CD4-positive, alpha-beta T cell (primary cell): ENCODE measurements at regions not wholly inside any gene's neighbourhood (a gene's known extent, or its start where the extent isn't known, plus 50 kb on each side); places are given as distances from the start of the nearest gene placed in this dataset.

Source experiments
- ATAC-seq: fragments of 200-7000 bp; cut with Tn5 transposase; one replicate; pipeline ENCODE4 v1.10.0; 2022; ENCODE audit warnings: mild to moderate bottlenecking; ENCODE audit not compliant: poor library complexity
- CTCF ChIA-PET: fragments of 350-600 bp; sonication (Branson Sonifier 250); formaldehyde crosslinking; loops from one replicate; lab custom pipeline; 2021; ENCODE audit warnings: antibody characterized with exemption, inconsistent platforms; lab: Charles Lee
- POLR2A ChIA-PET: fragments of 350-600 bp; sonication (Branson Sonifier 250); formaldehyde crosslinking; loops from one replicate; lab custom pipeline; 2021; ENCODE audit warnings: antibody characterized with exemption, inconsistent platforms; lab: Charles Lee
- DNase-seq, 14 experiments: peaks; one replicate each; pipeline ENCODE4 v3.0.0-alpha.2; 2013 to 2020; ENCODE audit warnings: mixed read lengths in 2 of 14
- H3K27ac ChIP-seq, 2 donors: one replicate each; pipeline versions ENCODE4 v1.5.1 to v1.7.0; 2013; ENCODE audit warnings: low read length in 2 of 2, low read depth in 1 of 2, mild to moderate bottlenecking in 1 of 2
- H3K27me3 ChIP-seq, 2 experiments: 1 replicate in 1 of 2; 2 replicates in 1 of 2; pipeline versions ENCODE4 v1.6.1 to v1.7.0; 2013; ENCODE audit warnings: low read length in 2 of 2, control low read depth in 1 of 2, mild to moderate bottlenecking in 1 of 2, moderate library complexity in 1 of 2; ENCODE audit not compliant: insufficient read depth in 2 of 2, control insufficient read depth in 1 of 2
- H3K36me3 ChIP-seq: one replicate; pipeline ENCODE4 v1.6.1; 2013; ENCODE audit warnings: low read length, control low read depth; ENCODE audit not compliant: insufficient read depth
- H3K4me1 ChIP-seq: one replicate; pipeline ENCODE4 v1.6.1; 2013; ENCODE audit warnings: low read length, control low read depth; ENCODE audit not compliant: insufficient read depth
- H3K4me3 ChIP-seq: one replicate; pipeline ENCODE4 v1.5.1; 2013; ENCODE audit warnings: mild to moderate bottlenecking, low read length, moderate library complexity
- H3K9me3 ChIP-seq, 2 experiments: 1 replicate in 1 of 2; 2 replicates in 1 of 2; pipeline versions ENCODE4 v1.6.1 to v1.7.0; 2013; ENCODE audit warnings: low read length in 2 of 2, mild to moderate bottlenecking in 2 of 2, control low read depth in 1 of 2, moderate library complexity in 1 of 2; ENCODE audit not compliant: control insufficient read depth in 1 of 2, insufficient read depth in 1 of 2
- H3K27ac Mint-ChIP-seq: one replicate; pipeline ENCODE4 v1.8.0; 2020; ENCODE audit warnings: mixed read lengths
- H3K27me3 Mint-ChIP-seq: one replicate; pipeline ENCODE4 v1.8.0; 2021; ENCODE audit warnings: mixed read lengths
- H3K36me3 Mint-ChIP-seq: one replicate; pipeline ENCODE4 v1.8.0; 2021; ENCODE audit warnings: low read depth, mixed read lengths
- H3K4me1 Mint-ChIP-seq: one replicate; pipeline ENCODE4 v1.8.0; 2021; ENCODE audit warnings: low read depth, mixed read lengths
- H3K4me3 Mint-ChIP-seq: one replicate; pipeline ENCODE4 v1.8.0; 2020; ENCODE audit warnings: mild to moderate bottlenecking, mixed read lengths
- H3K9me3 Mint-ChIP-seq: one replicate; pipeline ENCODE4 v1.8.0; 2020; ENCODE audit warnings: mixed read lengths
- intact Hi-C, 2 experiments: fragments of 100-400 bp; cut with DNase I in 1 of 2; cut with micrococcal nuclease in 1 of 2; formaldehyde crosslinking; loops; one replicate each; pipeline versions ENCODE4 v1.15.1 to v1.9.0; 2023 to 2025; cut with DNase I, micrococcal nuclease
- TF ChIP-seq, protein P1 (sequence below): fragments of 200-600 bp; IDR thresholded peaks from one replicate; pipeline ENCODE4 v1.8.0; 2022; ENCODE audit warnings: antibody characterized with exemption, mild to moderate bottlenecking

DNA sequence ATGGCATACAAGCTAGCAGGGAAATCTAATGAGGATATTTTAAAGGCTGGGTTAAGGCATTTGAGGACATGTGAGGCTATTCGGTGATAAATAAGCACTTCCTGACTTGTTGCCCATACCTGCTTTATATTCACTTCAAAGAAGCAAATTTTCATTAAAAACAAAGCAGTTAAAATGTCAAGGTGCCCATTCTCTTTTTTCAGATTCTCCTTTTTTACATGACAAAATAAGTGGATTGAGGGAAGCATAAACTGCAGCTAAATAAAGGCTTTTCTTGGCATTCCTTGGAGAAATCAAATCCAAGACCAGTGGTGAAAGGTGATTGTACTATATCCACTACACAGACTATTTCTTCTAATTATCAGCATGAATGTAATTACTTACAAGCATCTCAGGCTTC, 166.9 kb downstream of the PTCSC3 start:
- Histone ChIP-seq H3K4me3 (no peak overlapping the region), H3K27me3 (no peaks in the 10 kb centered on the region), H3K27ac (no peak overlapping the region), H3K4me1 (no peaks in the 10 kb centered on the region), H3K36me3 (no peaks in the 10 kb centered on the region), H3K9me3 (peaks cover 0 to 3% of the 10 kb centered on the region in 2 experiments)
- H3K36me3 Mint-ChIP-seq: no peaks in the 10 kb centered on the region
- ATAC-seq: no peak
- no peak overlapping the region for H3K4me3 Mint-ChIP-seq
- no peak overlapping the region for H3K27ac Mint-ChIP-seq
- H3K4me1 Mint-ChIP-seq: no peaks in the 10 kb centered on the region
- H3K27me3 Mint-ChIP-seq: peaks cover 9% of the 10 kb centered on the region
- ChIA-PET CTCF (no interaction called here), POLR2A (no interaction called here)
- DNase-seq: no peak
- TF ChIP-seq, protein P1, sequence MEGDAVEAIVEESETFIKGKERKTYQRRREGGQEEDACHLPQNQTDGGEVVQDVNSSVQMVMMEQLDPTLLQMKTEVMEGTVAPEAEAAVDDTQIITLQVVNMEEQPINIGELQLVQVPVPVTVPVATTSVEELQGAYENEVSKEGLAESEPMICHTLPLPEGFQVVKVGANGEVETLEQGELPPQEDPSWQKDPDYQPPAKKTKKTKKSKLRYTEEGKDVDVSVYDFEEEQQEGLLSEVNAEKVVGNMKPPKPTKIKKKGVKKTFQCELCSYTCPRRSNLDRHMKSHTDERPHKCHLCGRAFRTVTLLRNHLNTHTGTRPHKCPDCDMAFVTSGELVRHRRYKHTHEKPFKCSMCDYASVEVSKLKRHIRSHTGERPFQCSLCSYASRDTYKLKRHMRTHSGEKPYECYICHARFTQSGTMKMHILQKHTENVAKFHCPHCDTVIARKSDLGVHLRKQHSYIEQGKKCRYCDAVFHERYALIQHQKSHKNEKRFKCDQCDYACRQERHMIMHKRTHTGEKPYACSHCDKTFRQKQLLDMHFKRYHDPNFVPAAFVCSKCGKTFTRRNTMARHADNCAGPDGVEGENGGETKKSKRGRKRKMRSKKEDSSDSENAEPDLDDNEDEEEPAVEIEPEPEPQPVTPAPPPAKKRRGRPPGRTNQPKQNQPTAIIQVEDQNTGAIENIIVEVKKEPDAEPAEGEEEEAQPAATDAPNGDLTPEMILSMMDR: no peak
- intact Hi-C loops: no loop called here
- no peaks in the 10 kb centered on the region for H3K9me3 Mint-ChIP-seq

DNA sequence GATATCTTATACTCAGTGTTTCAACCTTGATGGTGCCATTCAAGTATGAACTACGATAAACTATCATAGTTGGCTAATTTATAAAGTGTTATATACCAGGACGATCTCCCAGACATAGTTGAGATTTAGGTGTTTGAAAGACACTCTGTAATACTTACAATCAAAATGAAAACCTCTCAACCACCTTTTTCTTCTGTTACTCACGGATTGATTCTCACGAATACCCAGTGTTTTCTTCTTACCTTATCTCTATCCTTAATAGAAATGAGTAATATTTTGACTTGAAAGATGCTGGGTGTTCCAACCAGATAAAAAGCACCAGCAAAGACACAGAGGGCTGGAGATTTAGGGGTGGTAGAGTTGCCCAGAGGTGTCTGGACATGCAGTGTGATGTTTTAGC, 169.9 kb downstream of the PTCSC3 start:
- intact Hi-C loops: no loop called here
- H3K27ac ChIP-seq: no peak overlapping the region
- no peaks in the 10 kb centered on the region for H3K36me3 ChIP-seq
- TF ChIP-seq, protein P1: no peak
- ChIA-PET CTCF (no interaction called here), POLR2A (no interaction called here)
- no peak for ATAC-seq
- Mint-ChIP-seq H3K4me1 (no peaks in the 10 kb centered on the region), H3K27me3 (peaks cover 4% of the 10 kb centered on the region), H3K36me3 (no peaks in the 10 kb centered on the region), H3K4me3 (no peak overlapping the region), H3K9me3 (no peaks in the 10 kb centered on the region), H3K27ac (no peak overlapping the region)
- no peak overlapping the region for H3K4me3 ChIP-seq
- no peak for DNase-seq
- no peaks in the 10 kb centered on the region for H3K4me1 ChIP-seq
- no peaks in the 10 kb centered on the region for H3K9me3 ChIP-seq
- peaks cover 0 to 2% of the 10 kb centered on the region in 2 experiments for H3K27me3 ChIP-seq

DNA sequence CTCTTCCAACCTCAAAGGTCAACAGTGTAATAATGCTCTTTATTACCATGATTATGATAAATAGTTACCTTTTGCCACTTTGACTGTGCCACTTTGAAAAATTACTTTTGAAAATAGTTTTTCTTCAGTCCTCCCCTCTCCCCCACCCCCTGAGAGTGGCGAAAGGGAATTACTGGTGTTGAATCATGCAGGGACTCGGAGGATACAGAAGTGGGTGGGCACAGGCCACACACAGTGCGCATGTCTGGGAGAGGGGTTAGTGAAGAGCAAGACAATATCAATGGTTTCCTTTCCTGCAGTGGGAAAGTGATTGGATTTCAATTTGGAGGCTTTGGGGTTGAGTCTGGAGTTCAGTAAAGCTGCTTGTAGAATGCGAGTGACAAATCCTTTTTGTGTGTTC, 170.9 kb downstream of the PTCSC3 start:
- no peaks in the 10 kb centered on the region for H3K36me3 ChIP-seq
- CTCF ChIA-PET: no interaction called here
- H3K27me3 ChIP-seq: peaks cover 0 to 2% of the 10 kb centered on the region in 2 experiments
- H3K4me3 Mint-ChIP-seq: no peak overlapping the region
- H3K9me3 Mint-ChIP-seq: no peaks in the 10 kb centered on the region
- H3K9me3 ChIP-seq: no peaks in the 10 kb centered on the region
- POLR2A ChIA-PET: no interaction called here
- no peaks in the 10 kb centered on the region for H3K36me3 Mint-ChIP-seq
- H3K27ac Mint-ChIP-seq: no peak overlapping the region
- no peak overlapping the region for H3K27ac ChIP-seq
- peaks cover 4% of the 10 kb centered on the region for H3K27me3 Mint-ChIP-seq
- H3K4me1 ChIP-seq: no peaks in the 10 kb centered on the region
- DNase-seq (no peak), ATAC-seq (no peak)
- no peak overlapping the region for H3K4me3 ChIP-seq
- no peaks in the 10 kb centered on the region for H3K4me1 Mint-ChIP-seq
- TF ChIP-seq, protein P1: no peak
- intact Hi-C loops: no loop called here
